Upper lobe of left lung (tissue), 4 donors: ENCODE measurements at regions not wholly inside any gene's neighbourhood (a gene's known extent, or its start where the extent isn't known, plus 50 kb on each side); places are given as distances from the start of the nearest gene placed in this dataset.

Source experiments
- EP300 ChIP-seq, 4 donors: sonication (generic); formaldehyde crosslinking; IDR thresholded peaks; one replicate each; pipeline ENCODE4 v1.5.1; 2017; ENCODE audit warnings: antibody characterized with exemption in 4 of 4, control low read depth in 2 of 4
- POLR2A ChIP-seq, 4 donors: fragments of 450-650 bp; IDR thresholded peaks; one replicate each; pipeline ENCODE4 v1.5.1; 2016 to 2017; ENCODE audit warnings: antibody characterized with exemption in 4 of 4, mild to moderate bottlenecking in 2 of 4
- POLR2AphosphoS5 ChIP-seq, 2 donors: sonication (generic); formaldehyde crosslinking; IDR thresholded peaks; one replicate each; pipeline ENCODE4 v1.5.1; 2017; ENCODE audit warnings: antibody characterized with exemption in 2 of 2
- TF ChIP-seq, protein P1 (sequence below), 6 experiments: fragments of 450-650 bp in 4 of 6; fragments of 200-600 bp in 2 of 6; sonication (generic) in 2 of 6; IDR thresholded peaks; one replicate each; pipeline ENCODE4 v1.5.1; 2016 to 2019; ENCODE audit warnings: antibody characterized with exemption in 6 of 6

DNA sequence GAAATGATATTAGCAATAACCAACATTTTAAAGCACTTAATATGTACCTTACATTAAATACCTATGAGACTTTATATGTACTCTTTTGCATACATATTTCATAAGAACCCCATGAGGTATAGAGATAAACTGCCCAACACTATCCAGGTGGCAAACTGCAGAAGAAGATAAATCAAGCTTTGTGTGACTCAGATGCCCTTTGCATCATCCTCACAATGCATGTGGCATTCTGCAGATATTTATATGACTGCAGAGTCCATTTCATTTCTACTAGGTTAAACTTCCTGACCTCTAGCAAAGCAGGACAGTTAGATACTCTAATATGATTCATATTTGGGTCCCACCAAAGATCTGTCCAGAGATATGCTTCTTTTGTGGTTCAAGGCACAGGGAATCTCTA lies 85.6 kb upstream of the RASGEF1B start:
- no peak for TF ChIP-seq POLR2AphosphoS5 (IDR thresholded peaks at IDR 0.05)
- TF ChIP-seq, protein P1, sequence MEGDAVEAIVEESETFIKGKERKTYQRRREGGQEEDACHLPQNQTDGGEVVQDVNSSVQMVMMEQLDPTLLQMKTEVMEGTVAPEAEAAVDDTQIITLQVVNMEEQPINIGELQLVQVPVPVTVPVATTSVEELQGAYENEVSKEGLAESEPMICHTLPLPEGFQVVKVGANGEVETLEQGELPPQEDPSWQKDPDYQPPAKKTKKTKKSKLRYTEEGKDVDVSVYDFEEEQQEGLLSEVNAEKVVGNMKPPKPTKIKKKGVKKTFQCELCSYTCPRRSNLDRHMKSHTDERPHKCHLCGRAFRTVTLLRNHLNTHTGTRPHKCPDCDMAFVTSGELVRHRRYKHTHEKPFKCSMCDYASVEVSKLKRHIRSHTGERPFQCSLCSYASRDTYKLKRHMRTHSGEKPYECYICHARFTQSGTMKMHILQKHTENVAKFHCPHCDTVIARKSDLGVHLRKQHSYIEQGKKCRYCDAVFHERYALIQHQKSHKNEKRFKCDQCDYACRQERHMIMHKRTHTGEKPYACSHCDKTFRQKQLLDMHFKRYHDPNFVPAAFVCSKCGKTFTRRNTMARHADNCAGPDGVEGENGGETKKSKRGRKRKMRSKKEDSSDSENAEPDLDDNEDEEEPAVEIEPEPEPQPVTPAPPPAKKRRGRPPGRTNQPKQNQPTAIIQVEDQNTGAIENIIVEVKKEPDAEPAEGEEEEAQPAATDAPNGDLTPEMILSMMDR (IDR thresholded peaks at IDR 0.05): no peak
- TF ChIP-seq POLR2A (IDR thresholded peaks at IDR 0.05): no peak
- TF ChIP-seq EP300 (IDR thresholded peaks at IDR 0.05): no peak
